ENCODE measurements at regions not wholly inside any gene's neighbourhood (a gene's known extent, or its start where the extent isn't known, plus 50 kb on each side); places are given as distances from the start of the nearest gene placed in this dataset.

GRCh38 chr4:110878956-110879355 lies 256.1 kb upstream of the PITX2 start:
- no peak overlapping the region for H2AFZ ChIP-seq (ENCODE audit: low read length)
- H3K9me3 ChIP-seq (ENCODE audit: low read length) = no peaks in the 10 kb centered on the region
- BruUV-seq (replicated peaks) = no TSS peak
- no peaks in the 10 kb centered on the region for H3K79me2 ChIP-seq (ENCODE audit: insufficient read depth, low read depth, low read length)
- no peak overlapping the region for H3K4me3 ChIP-seq (ENCODE audit: low read depth, low read length, poor library complexity, severe bottlenecking)
- no peaks in the 10 kb centered on the region for H3K9me2 ChIP-seq (ENCODE audit: insufficient read depth, low read length)
- TF ChIP-seq CTCF (conservative IDR thresholded peaks at IDR 0.05; ENCODE audit: low read length) = no peak
- no peak for TF ChIP-seq EZH2phosphoT487 (IDR thresholded peaks at IDR 0.05; ENCODE audit: borderline replicate concordance, low read depth, low read length)
- DNase-seq (ENCODE audit: low spot score) = no peak
- no peaks in the 10 kb centered on the region for H3K36me3 ChIP-seq (ENCODE audit: insufficient read depth, low read length)
- H3K4me2 ChIP-seq (ENCODE audit: low read length) = no peak overlapping the region
- intact Hi-C loops (cut with micrococcal nuclease; ENCODE audit: unreplicated experiment) = no loop called here
- H4K20me1 ChIP-seq (ENCODE audit: insufficient read depth, low read length) = no peaks in the 10 kb centered on the region
- H3K4me1 ChIP-seq (ENCODE audit: insufficient read depth, low read length, poor library complexity, severe bottlenecking) = no peaks in the 10 kb centered on the region
- ChIA-PET POLR2A (interaction anchor here (0.6 to 1.5 kb wide), 3 partner anchors 18 to 421 kb away, joined by 3 read pairs; no protein-coding TSS in a partner anchor), CTCF (ENCODE audit: unreplicated experiment) (no interaction called here)
- H3K27ac ChIP-seq (ENCODE audit: low read depth, low read length, poor library complexity, severe bottlenecking) = no peak overlapping the region

GRCh38 chr4:110886270-110886669 lies 263.4 kb upstream of the PITX2 start:
- no peaks in the 10 kb centered on the region for H3K9me2 ChIP-seq (ENCODE audit: insufficient read depth, low read length)
- intact Hi-C loops (cut with micrococcal nuclease; ENCODE audit: unreplicated experiment) = no loop called here

More at GRCh38 chr4:110886270-110886669, 263.4 kb upstream of the PITX2 start:
- Histone ChIP-seq H3K79me2 (ENCODE audit: insufficient read depth, low read depth, low read length) (no peaks in the 10 kb centered on the region), H2AFZ (ENCODE audit: low read length) (no peak overlapping the region), H3K4me1 (ENCODE audit: insufficient read depth, low read length, poor library complexity, severe bottlenecking) (no peaks in the 10 kb centered on the region), H4K20me1 (ENCODE audit: insufficient read depth, low read length) (no peaks in the 10 kb centered on the region; the same call in 1 of the 2 replicates), H3K4me2 (ENCODE audit: low read length) (no peak overlapping the region), H3K9me3 (ENCODE audit: low read length) (no peaks in the 10 kb centered on the region), H3K4me3 (ENCODE audit: low read depth, low read length, poor library complexity, severe bottlenecking) (no peak overlapping the region), H3K27ac (ENCODE audit: low read depth, low read length, poor library complexity, severe bottlenecking) (no peak overlapping the region), H3K36me3 (ENCODE audit: insufficient read depth, low read length) (no peaks in the 10 kb centered on the region)
- TF ChIP-seq CTCF (conservative IDR thresholded peaks at IDR 0.05; ENCODE audit: low read length) (no peak), EZH2phosphoT487 (IDR thresholded peaks at IDR 0.05; ENCODE audit: borderline replicate concordance, low read depth, low read length) (no peak)
- no TSS peak for BruUV-seq (replicated peaks)
- CTCF ChIA-PET (ENCODE audit: unreplicated experiment) = no interaction called here
- DNase-seq (ENCODE audit: low spot score) = no peak
- POLR2A ChIA-PET = no interaction called here

Data from OCI-LY7 (cell line).